ENCODE measurements at regions not wholly inside any gene's neighbourhood (a gene's known extent, or its start where the extent isn't known, plus 50 kb on each side); places are given as distances from the start of the nearest gene placed in this dataset.

- no peak for TF ChIP-seq CTCF (IDR thresholded peaks at IDR 0.05)
- TF ChIP-seq POLR2A (IDR thresholded peaks at IDR 0.05) = no peak
- no peak for TF ChIP-seq POLR2AphosphoS5 (IDR thresholded peaks at IDR 0.05)
These were observed 108.7 kb upstream of the MEIS2 start for GRCh38 chr15:37209041-37209363.
